ENCODE measurements at regions not wholly inside any gene's neighbourhood (a gene's known extent, or its start where the extent isn't known, plus 50 kb on each side); places are given as distances from the start of the nearest gene placed in this dataset.

DNA sequence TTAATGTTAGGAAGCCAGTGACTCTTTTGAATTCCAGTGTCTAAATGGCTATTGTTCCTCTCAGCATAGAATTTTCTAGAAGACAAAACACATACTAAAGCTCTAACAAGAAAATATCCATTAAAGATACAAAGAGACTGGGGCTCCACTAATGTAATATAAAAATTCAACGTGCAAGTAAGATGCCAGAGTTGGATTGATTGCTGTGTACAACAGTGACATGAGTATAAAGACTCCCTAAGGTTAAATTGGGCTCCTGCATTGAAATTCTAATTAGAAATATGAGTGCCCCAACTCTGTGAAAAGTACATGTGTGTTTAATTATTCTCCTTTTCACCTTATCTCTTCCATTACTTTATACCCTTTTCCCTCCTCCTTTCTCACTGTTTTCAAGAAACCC lies 253.6 kb upstream of the G2E3 start:
- SMC1A ChIA-PET (ENCODE audit: uncharacterized antibody, unreplicated experiment) = interaction anchor here (0.6 kb wide), 1 partner anchor 138 kb away, joined by 3 read pairs; no protein-coding TSS in a partner anchor
- 0% methylated on average over 1 of the region's 1 CpG for WGBS (ENCODE audit: insufficient coverage, insufficient replicate concordance, low lambda C conversion rate, missing lambda C conversion rate)
- Histone ChIP-seq H4K20me1 (ENCODE audit: control insufficient read depth, insufficient read depth) (no peaks in the 10 kb centered on the region), H3K4me1 (ENCODE audit: control insufficient read depth, insufficient read depth, low read length) (no peaks in the 10 kb centered on the region), H3K9ac (ENCODE audit: control insufficient read depth, insufficient read depth, low read length) (no peak overlapping the region), H3K4me3 (no peak overlapping the region), H2AFZ (ENCODE audit: control insufficient read depth, low read depth, low read length) (no peak overlapping the region), H3K27me3 (replicated peaks in 1 of 2; ENCODE audit: control insufficient read depth in 2 of 2, insufficient read depth in 2 of 2, low read length in 1 of 2) (no peaks in the 10 kb centered on the region), H3K27ac (ENCODE audit: control insufficient read depth, insufficient read depth) (no peak overlapping the region), H3K36me3 (ENCODE audit: control insufficient read depth in 2 of 2, insufficient read depth in 2 of 2, low read length in 1 of 2) (no peaks in the 10 kb centered on the region), H3K4me2 (ENCODE audit: control insufficient read depth, insufficient read depth) (no peak overlapping the region), H3K9me3 (replicated peaks; ENCODE audit: control insufficient read depth, insufficient read depth, low read length) (no peaks in the 10 kb centered on the region), H3K79me2 (ENCODE audit: control insufficient read depth, insufficient read depth, low read length) (no peaks in the 10 kb centered on the region)
- RAD21 ChIA-PET (ENCODE audit: unreplicated experiment) = no interaction called here
- POLR2A ChIA-PET = no interaction called here
- DNase-seq (ENCODE audit: low read depth, low spot score) (no peak), FAIRE-seq (no peak), ATAC-seq (no peak)
- CTCF ChIA-PET = no interaction called here
- in situ Hi-C loops (cut with MboI) (no loop called here), intact Hi-C loops (cut with micrococcal nuclease; ENCODE audit: unreplicated experiment) (no loop called here)
- no peak for TF ChIP-seq CREB1 (IDR thresholded peaks at IDR 0.05; ENCODE audit: low read depth)
- TF ChIP-seq KAT2A (conservative IDR thresholded peaks at IDR 0.05; ENCODE audit: control insufficient read depth, low read depth, low read length) = no peak
- no peak for TF ChIP-seq BCL11A (IDR thresholded peaks at IDR 0.05; ENCODE audit: low read depth, low read length)
- no peak for TF ChIP-seq NRF1 (conservative IDR thresholded peaks at IDR 0.05; ENCODE audit: low read depth, low read length)
- TF ChIP-seq, protein P1, sequence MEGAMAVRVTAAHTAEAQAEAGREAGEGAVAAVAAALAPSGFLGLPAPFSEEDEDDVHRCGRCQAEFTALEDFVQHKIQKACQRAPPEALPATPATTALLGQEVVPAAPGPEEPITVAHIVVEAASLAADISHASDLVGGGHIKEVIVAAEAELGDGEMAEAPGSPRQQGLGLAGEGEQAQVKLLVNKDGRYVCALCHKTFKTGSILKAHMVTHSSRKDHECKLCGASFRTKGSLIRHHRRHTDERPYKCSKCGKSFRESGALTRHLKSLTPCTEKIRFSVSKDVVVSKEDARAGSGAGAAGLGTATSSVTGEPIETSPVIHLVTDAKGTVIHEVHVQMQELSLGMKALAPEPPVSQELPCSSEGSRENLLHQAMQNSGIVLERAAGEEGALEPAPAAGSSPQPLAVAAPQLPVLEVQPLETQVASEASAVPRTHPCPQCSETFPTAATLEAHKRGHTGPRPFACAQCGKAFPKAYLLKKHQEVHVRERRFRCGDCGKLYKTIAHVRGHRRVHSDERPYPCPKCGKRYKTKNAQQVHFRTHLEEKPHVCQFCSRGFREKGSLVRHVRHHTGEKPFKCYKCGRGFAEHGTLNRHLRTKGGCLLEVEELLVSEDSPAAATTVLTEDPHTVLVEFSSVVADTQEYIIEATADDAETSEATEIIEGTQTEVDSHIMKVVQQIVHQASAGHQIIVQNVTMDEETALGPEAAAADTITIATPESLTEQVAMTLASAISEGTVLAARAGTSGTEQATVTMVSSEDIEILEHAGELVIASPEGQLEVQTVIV (IDR thresholded peaks at IDR 0.05; ENCODE audit: borderline replicate concordance, partially characterized antibody) = no peak
- BruUV-seq (replicated peaks) = no TSS peak

DNA sequence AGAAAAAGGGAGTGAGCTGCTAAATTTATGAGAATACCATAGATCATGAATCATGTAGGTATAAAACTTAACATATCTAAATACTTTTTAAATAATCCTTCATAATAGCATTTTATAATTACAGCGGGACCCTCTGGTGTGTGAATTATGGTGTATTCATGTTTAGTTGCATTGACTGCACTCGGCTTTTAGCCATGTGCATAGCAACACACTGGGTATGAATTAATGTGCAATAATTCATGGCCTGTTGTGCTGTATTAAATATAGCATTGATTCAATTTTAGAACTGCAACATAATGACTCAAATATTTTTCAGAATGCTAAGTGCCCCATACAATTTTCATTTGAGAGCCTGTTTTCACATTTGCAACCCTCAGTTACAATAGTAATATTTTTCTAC lies 249.6 kb upstream of the G2E3 start:
- Histone ChIP-seq H3K27me3 (replicated peaks in 1 of 2; ENCODE audit: control insufficient read depth in 2 of 2, insufficient read depth in 2 of 2, low read length in 1 of 2) (no peaks in the 10 kb centered on the region), H3K4me3 (no peak overlapping the region), H3K36me3 (ENCODE audit: control insufficient read depth in 2 of 2, insufficient read depth in 2 of 2, low read length in 1 of 2) (no peaks in the 10 kb centered on the region), H3K9ac (ENCODE audit: control insufficient read depth, insufficient read depth, low read length) (no peak overlapping the region), H3K4me1 (ENCODE audit: control insufficient read depth, insufficient read depth, low read length) (no peaks in the 10 kb centered on the region), H3K4me2 (ENCODE audit: control insufficient read depth, insufficient read depth) (no peak overlapping the region), H3K27ac (ENCODE audit: control insufficient read depth, insufficient read depth) (no peak overlapping the region), H3K9me3 (replicated peaks; ENCODE audit: control insufficient read depth, insufficient read depth, low read length) (no peaks in the 10 kb centered on the region), H3K79me2 (ENCODE audit: control insufficient read depth, insufficient read depth, low read length) (no peaks in the 10 kb centered on the region), H4K20me1 (ENCODE audit: control insufficient read depth, insufficient read depth) (no peaks in the 10 kb centered on the region), H2AFZ (ENCODE audit: control insufficient read depth, low read depth, low read length) (no peak overlapping the region)
- FAIRE-seq (no peak), DNase-seq (ENCODE audit: low read depth, low spot score) (no peak), ATAC-seq (no peak)
- BruUV-seq (replicated peaks) = no TSS peak
- TF ChIP-seq MEF2B (IDR thresholded peaks at IDR 0.05; ENCODE audit: partially characterized antibody, poor library complexity, severe bottlenecking) (no peak), EED (IDR thresholded peaks at IDR 0.05; ENCODE audit: low read depth) (no peak)
- ChIA-PET RAD21 (ENCODE audit: unreplicated experiment) (no interaction called here), SMC1A (ENCODE audit: uncharacterized antibody, unreplicated experiment) (interaction anchor here (1.3 kb wide), 1 partner anchor 38 kb away, joined by 3 read pairs; no protein-coding TSS in a partner anchor), CTCF (interaction anchor here (1.2 to 3.4 kb wide), 2 partner anchors 12 to 25 kb away, joined by 3 to 15 read pairs; no protein-coding TSS in a partner anchor), POLR2A (no interaction called here)
- intact Hi-C loops (cut with micrococcal nuclease; ENCODE audit: unreplicated experiment) = no loop called here
- WGBS (ENCODE audit: insufficient coverage, insufficient replicate concordance, low lambda C conversion rate, missing lambda C conversion rate) = 2% methylated on average over 2 of the region's 2 CpGs
- in situ Hi-C loops (cut with MboI) = no loop called here

All from GM12878 (cell line).